Spleen (tissue), 7 donors: ENCODE measurements at regions not wholly inside any gene's neighbourhood (a gene's known extent, or its start where the extent isn't known, plus 50 kb on each side); places are given as distances from the start of the nearest gene placed in this dataset.

Experiments used
- CTCF ChIP-seq, 11 experiments: fragments of 200-600 bp in 7 of 11; fragments of 450-650 bp in 4 of 11; sonication (generic) in 4 of 11; IDR thresholded peaks in 8 of 11; conservative IDR thresholded peaks in 3 of 11; 1 replicate in 7 of 11; 2 replicates in 4 of 11; pipeline versions ENCODE4 v1.4.0 to v1.8.0; 2016 to 2021; ENCODE audit warnings: antibody characterized with exemption in 11 of 11, inconsistent platforms in 4 of 11, mild to moderate bottlenecking in 1 of 11
- POLR2A ChIP-seq, 3 donors: fragments of 450-650 bp; IDR thresholded peaks; one replicate each; pipeline ENCODE4 v1.5.1; 2017; ENCODE audit warnings: antibody characterized with exemption in 3 of 3, mild to moderate bottlenecking in 1 of 3
- POLR2AphosphoS5 ChIP-seq, 3 donors: sonication (generic); formaldehyde crosslinking; IDR thresholded peaks; one replicate each; pipeline ENCODE4 v1.5.1; 2017; ENCODE audit warnings: antibody characterized with exemption in 3 of 3
- donor health status: DM: no; HTN: no; CAD: no; lungs with moderate emphysema.
- donor health status: DM: no; HTN: no; CAD: no.
- donor health status: DM: no; HTN: no; CAD: no.

DNA sequence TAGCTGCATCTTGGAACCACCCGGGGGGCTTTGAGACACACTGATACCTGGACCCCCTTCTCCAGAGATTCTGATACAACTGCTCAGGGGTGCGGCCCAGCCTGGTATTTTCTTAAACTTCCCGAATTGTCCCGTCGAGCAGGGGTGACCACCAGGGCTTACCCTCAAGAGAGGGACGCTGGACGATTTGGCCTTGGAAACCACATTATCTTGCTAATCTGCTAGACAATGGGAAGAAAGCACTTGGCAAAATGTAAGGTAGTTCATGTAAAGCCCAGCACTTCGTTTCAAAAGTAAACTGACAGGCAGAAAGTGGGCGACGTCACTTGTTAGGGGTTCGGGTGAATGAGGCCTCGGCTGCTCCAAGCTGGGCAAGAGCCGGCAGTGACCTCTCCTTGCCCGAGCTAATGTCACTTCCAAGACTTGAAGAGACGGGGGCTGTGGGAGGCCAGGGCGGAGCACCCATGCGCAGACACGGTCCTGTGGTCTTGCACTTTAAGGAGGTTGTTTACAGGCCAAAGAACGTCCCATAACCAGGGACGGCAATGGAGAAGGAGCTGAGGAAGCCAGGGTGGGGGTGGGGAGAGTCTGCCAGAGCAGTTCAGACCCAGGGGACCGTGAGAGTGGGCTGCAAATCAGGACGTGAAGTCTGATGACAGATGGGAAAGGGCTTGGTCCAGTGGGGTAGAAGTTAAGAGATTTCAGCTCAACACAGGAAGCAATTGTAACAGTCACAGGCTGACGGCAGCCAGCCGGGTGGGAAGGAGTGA, 152.7 kb upstream of the GSE1 start:
- TF ChIP-seq CTCF (IDR thresholded peaks at IDR 0.05 in 8 of 11, conservative IDR thresholded peaks at IDR 0.05 in 3 of 11) (no peak), POLR2AphosphoS5 (IDR thresholded peaks at IDR 0.05) (peak in 2 of 3 donors; percentile 23 to 31), POLR2A (IDR thresholded peaks at IDR 0.05) (no peak)
